ENCODE measurements at regions not wholly inside any gene's neighbourhood (a gene's known extent, or its start where the extent isn't known, plus 50 kb on each side); places are given as distances from the start of the nearest gene placed in this dataset.

DNA sequence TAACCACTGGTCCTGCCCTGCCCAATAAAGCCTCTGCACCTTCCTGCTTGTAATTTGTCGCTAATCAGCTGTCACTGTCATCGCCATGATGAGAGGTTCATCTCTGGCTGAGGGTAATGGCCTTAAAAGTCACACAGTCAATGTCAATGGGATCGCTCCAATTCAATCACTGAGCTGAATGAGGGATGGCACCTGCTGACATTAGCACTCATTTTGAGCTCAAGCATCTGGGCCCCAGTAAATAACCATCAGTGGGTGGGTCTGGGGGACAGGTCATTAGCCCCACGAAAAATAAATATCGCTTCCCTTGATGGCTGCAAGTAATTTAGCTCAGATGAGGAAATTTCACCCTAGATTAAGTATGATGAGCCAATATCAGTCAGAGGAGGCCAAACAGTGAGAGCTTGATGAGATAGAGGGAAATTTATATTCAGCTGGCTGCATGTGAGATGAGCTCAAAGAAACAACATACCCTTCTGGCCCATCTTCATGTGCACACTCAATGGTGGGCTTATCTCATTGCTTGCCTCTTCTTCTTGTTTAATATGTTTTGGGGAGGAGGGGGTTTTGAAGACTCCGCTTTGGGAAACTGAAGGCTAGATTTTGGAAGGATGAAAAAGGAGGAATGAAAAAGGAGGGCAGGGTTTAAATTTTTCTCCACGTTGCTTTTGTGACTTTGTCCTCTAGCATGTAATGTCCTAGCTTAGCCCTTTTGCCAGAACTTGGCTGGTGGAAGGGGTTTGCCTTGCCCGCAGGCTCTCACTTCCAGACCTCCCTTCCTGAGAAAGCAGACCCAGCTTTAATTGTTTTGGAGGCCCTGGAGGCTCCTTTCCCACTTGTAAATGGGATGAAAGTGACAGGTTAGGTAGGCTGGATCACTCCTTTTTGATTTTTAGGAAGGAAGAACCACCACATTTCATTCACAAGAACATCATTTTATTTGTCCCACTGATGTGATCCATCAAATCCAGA is 84.8 kb upstream of the PAQR3 start:
- DNase-seq (ENCODE audit: low read depth), result no peak

GRCh38 chr4:79022529-79022928 is 83.3 kb upstream of the PAQR3 start:
- no peak for DNase-seq (ENCODE audit: low read depth)

GRCh38 chr4:79017481-79017880 is 78.2 kb upstream of the PAQR3 start:
- no peak for DNase-seq (ENCODE audit: low read depth)

- DNase-seq (ENCODE audit: low read depth), result no peak
These were observed 77.6 kb upstream of the PAQR3 start for GRCh38 chr4:79016878-79017277.

- no peak for DNase-seq (ENCODE audit: low read depth)
These were observed 76.2 kb upstream of the PAQR3 start for GRCh38 chr4:79015411-79015810.

- DNase-seq (ENCODE audit: low read depth), result no peak
These were observed 75.0 kb upstream of the PAQR3 start for GRCh38 chr4:79014230-79014629.

- DNase-seq (ENCODE audit: low read depth), result no peak
These were observed 74.5 kb upstream of the PAQR3 start for GRCh38 chr4:79013756-79014155.

DNA sequence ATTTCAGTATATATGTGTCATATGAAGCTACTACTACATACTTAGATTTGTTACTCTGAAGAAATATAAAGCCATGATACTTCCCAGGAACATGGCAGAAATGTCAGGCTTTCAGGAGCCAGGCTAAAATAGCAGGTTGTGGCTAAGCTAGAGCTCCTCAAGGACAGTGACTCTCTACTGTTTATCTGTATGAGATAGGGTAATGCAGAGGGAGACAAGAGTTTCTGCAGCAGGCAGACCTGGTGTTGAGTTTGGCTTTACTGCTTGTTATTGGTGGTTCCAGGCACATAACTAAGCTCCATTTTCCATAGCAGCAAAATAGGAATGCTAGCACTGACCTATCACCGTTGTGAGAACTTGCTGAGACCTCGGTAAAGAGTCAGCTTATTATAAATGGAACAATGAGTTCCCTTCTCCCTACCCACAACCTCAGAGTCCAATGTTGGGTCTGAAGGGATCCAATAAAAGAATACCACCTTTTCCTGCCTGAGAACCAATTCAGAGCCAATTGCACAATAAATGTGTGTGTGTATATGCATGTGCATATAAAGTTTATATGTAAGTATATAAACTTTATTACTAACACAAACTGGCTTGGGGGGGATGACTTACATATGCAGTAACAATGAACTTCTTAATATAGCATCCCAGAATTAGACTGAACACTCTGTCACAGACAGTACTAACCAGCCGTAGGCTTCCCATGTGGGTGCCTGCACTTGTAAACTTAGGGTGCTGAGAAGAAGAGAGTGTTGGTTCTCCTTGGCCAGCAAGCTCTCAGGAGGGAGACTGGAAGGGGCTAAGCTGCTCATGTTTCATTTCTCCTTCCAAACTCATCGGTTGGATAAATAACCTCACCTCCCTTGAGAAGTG is 51.9 kb upstream of the PAQR3 start:
- DNase-seq (ENCODE audit: low read depth), result no peak

GRCh38 chr4:78989697-78990270 is 50.5 kb upstream of the PAQR3 start:
- DNase-seq (ENCODE audit: low read depth), result no peak
